H9 (cell line): ENCODE measurements at regions not wholly inside any gene's neighbourhood (a gene's known extent, or its start where the extent isn't known, plus 50 kb on each side); places are given as distances from the start of the nearest gene placed in this dataset.

Experiments used
- DNase-seq: peaks from one replicate; pipeline ENCODE4 v3.0.0-alpha.2; 2017
- H2AFZ ChIP-seq: one replicate; pipeline ENCODE4 v1.6.1; 2013; ENCODE audit warnings: mild to moderate bottlenecking, low read length, control low read depth, moderate library complexity
- H2AK5ac ChIP-seq: 2 replicates; pipeline ENCODE4 v1.6.1; 2013; ENCODE audit warnings: low read length, control low read depth, mixed read lengths; ENCODE audit not compliant: insufficient read length
- H2BK120ac ChIP-seq: one replicate; pipeline ENCODE4 v1.6.1; 2013; ENCODE audit warnings: low read depth, mild to moderate bottlenecking, low read length, control low read depth, inconsistent platforms; ENCODE audit not compliant: poor library complexity, severe bottlenecking
- H2BK12ac ChIP-seq: 2 replicates; pipeline ENCODE4 v1.6.1; 2013; ENCODE audit warnings: low read length, control low read depth, mixed read lengths, low read depth; ENCODE audit not compliant: insufficient read length
- H2BK15ac ChIP-seq: 2 replicates; pipeline ENCODE4 v1.6.1; 2013; ENCODE audit warnings: low read depth, low read length, control low read depth
- H2BK20ac ChIP-seq: one replicate; pipeline ENCODE4 v1.6.1; 2013; ENCODE audit warnings: low read depth, mild to moderate bottlenecking, low read length, control low read depth, inconsistent platforms; ENCODE audit not compliant: poor library complexity, severe bottlenecking
- H2BK5ac ChIP-seq: 2 replicates; pipeline ENCODE4 v1.6.1; 2013; ENCODE audit warnings: low read length, control low read depth, mixed read lengths; ENCODE audit not compliant: insufficient read length
- H3K14ac ChIP-seq: 2 replicates; pipeline ENCODE4 v1.6.1; 2013; ENCODE audit warnings: low read length, control low read depth; ENCODE audit not compliant: insufficient read depth
- H3K18ac ChIP-seq: 2 replicates; pipeline ENCODE4 v1.6.1; 2013; ENCODE audit warnings: low read depth, mild to moderate bottlenecking, mixed read lengths, low read length, control low read depth; ENCODE audit not compliant: insufficient read length
- H3K23ac ChIP-seq: 2 replicates; pipeline ENCODE4 v1.6.1; 2013; ENCODE audit warnings: low read length, control low read depth, mixed read lengths, low read depth; ENCODE audit not compliant: insufficient read length
- H3K23me2 ChIP-seq: 2 replicates; pipeline ENCODE4 v1.6.1; 2013; ENCODE audit warnings: low read depth, mild to moderate bottlenecking, mixed read lengths, low read length, control low read depth; ENCODE audit not compliant: insufficient read length, poor library complexity, severe bottlenecking
- H3K27ac ChIP-seq: 2 replicates; pipeline ENCODE4 v1.5.1; 2013; ENCODE audit warnings: low read length, control low read depth, mixed read lengths, low read depth; ENCODE audit not compliant: insufficient read length
- H3K27me3 ChIP-seq: 2 replicates; pipeline ENCODE4 v1.6.1; 2013; ENCODE audit warnings: low read length, control low read depth, inconsistent platforms; ENCODE audit not compliant: insufficient read depth
- H3K4ac ChIP-seq: 2 replicates; pipeline ENCODE4 v1.6.1; 2013; ENCODE audit warnings: low read depth, mild to moderate bottlenecking, control low read depth, inconsistent platforms, low read length, moderate library complexity
- H3K4me1 ChIP-seq: 2 replicates; pipeline ENCODE4 v1.6.1; 2013; ENCODE audit warnings: low read length, control low read depth, inconsistent platforms; ENCODE audit not compliant: insufficient read depth
- H3K4me2 ChIP-seq: 2 replicates; pipeline ENCODE4 v1.6.1; 2013; ENCODE audit warnings: low read length, control low read depth, mixed read lengths; ENCODE audit not compliant: insufficient read length, insufficient read depth
- H3K56ac ChIP-seq: 2 replicates; pipeline ENCODE4 v1.6.1; 2013; ENCODE audit warnings: low read depth, mild to moderate bottlenecking, mixed read lengths, low read length, control low read depth; ENCODE audit not compliant: insufficient read length
- H3K79me1 ChIP-seq: 2 replicates; pipeline ENCODE4 v1.6.1; 2013; ENCODE audit warnings: low read depth, mild to moderate bottlenecking, moderate library complexity, low read length, control low read depth, inconsistent platforms; ENCODE audit not compliant: insufficient read depth, poor library complexity, severe bottlenecking
- H3K79me2 ChIP-seq: 2 replicates; pipeline ENCODE4 v1.6.1; 2013; ENCODE audit warnings: low read length, control low read depth, inconsistent platforms; ENCODE audit not compliant: insufficient read depth
- H3K9ac ChIP-seq: 2 replicates; pipeline ENCODE4 v1.6.1; 2013; ENCODE audit warnings: low read length, control low read depth, mixed read lengths; ENCODE audit not compliant: insufficient read length; ENCODE audit errors: extremely low read depth
- H3K9me3 ChIP-seq: one replicate; pipeline ENCODE4 v1.6.1; 2013; ENCODE audit warnings: low read depth, low read length, inconsistent platforms; ENCODE audit not compliant: control insufficient read depth
- H3T11ph ChIP-seq: one replicate; pipeline ENCODE4 v1.6.1; 2013; ENCODE audit warnings: mild to moderate bottlenecking, low read length, control low read depth, inconsistent platforms
- H4K20me1 ChIP-seq: one replicate; pipeline ENCODE4 v1.6.1; 2013; ENCODE audit not compliant: control insufficient read depth, insufficient read length, insufficient read depth
- H4K5ac ChIP-seq: 2 replicates; pipeline ENCODE4 v1.6.1; 2013; ENCODE audit warnings: low read depth, mild to moderate bottlenecking, mixed read lengths, low read length, control low read depth; ENCODE audit not compliant: insufficient read length
- H4K8ac ChIP-seq: replicated peaks from 2 replicates; pipeline ENCODE4 v1.6.1; 2013; ENCODE audit warnings: low read length, control low read depth, mixed read lengths, low read depth; ENCODE audit not compliant: insufficient read length
- H4K91ac ChIP-seq: 2 replicates; pipeline ENCODE4 v1.6.1; 2013; ENCODE audit warnings: low read depth, mild to moderate bottlenecking, moderate library complexity, mixed read lengths, low read length, control low read depth; ENCODE audit not compliant: insufficient read length
- H3K27ac Mint-ChIP-seq, 3 experiments: 2 replicates in 2 of 3; 3 replicates in 1 of 3; pipeline ENCODE4 v1.8.0; 2020 to 2021; ENCODE audit warnings: mixed read lengths in 3 of 3, mild to moderate bottlenecking in 1 of 3, moderate library complexity in 1 of 3
- H3K27me3 Mint-ChIP-seq: 2 replicates; pipeline ENCODE4 v1.8.0; 2021; ENCODE audit warnings: low read depth, mild to moderate bottlenecking, moderate library complexity, mixed read lengths
- H3K36me3 Mint-ChIP-seq, 3 experiments: 2 replicates in 2 of 3; 3 replicates in 1 of 3; pipeline ENCODE4 v1.8.0; 2020 to 2021; ENCODE audit warnings: low read depth in 3 of 3, mixed read lengths in 3 of 3; ENCODE audit not compliant: insufficient read depth in 1 of 3
- H3K4me1 Mint-ChIP-seq, 2 experiments: 2 replicates each; pipeline ENCODE4 v1.8.0; 2020; ENCODE audit warnings: mixed read lengths in 2 of 2
- H3K4me3 Mint-ChIP-seq, 2 experiments: 2 replicates in 1 of 2; 3 replicates in 1 of 2; pipeline ENCODE4 v1.8.0; 2020 to 2021; ENCODE audit warnings: mild to moderate bottlenecking in 2 of 2, mixed read lengths in 2 of 2, moderate library complexity in 1 of 2
- H3K9me3 Mint-ChIP-seq, 2 experiments: 2 replicates in 1 of 2; 3 replicates in 1 of 2; pipeline ENCODE4 v1.8.0; 2020; ENCODE audit warnings: mild to moderate bottlenecking in 2 of 2, mixed read lengths in 2 of 2, moderate library complexity in 1 of 2
- WGBS: extraction: QIAGEN DNeasy Blood & Tissue Kit; methylation state at CpG from one replicate; pipeline ENCODE4 v1.1.7; 2013; ENCODE audit warnings: missing lambda C conversion rate, low lambda C conversion rate, mixed read lengths; ENCODE audit not compliant: insufficient read length; ENCODE audit errors: extremely low coverage; 5-methylcytosine and 5-hydroxymethylcytosine counted together
- TF ChIP-seq, protein P1 (sequence below): fragments of 200-600 bp; sonication (generic); conservative IDR thresholded peaks from 3 replicates; pipeline ENCODE4 v1.8.0; 2021; ENCODE audit warnings: antibody characterized with exemption, mild to moderate bottlenecking

DNA sequence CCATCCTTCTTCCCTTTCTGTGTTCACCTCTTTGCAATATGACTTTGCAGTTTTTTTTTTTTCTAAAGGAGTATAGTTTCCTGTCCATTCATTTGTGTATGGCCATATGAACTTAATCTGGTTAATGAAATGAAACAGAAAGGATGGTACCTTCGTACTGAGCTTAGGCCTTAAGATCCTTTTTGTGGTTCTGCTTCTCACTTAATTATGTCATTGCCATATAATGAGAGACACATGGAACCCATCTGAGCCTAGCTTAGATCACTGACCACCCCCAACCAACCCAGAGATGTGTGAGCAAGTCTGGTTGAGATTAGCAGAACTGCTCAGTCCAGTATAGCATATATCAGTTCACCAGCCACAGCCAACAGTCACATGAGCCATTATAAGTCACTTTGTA, 1179.6 kb downstream of the HACE1 start:
- Histone ChIP-seq H3K27ac (no peak overlapping the region), H2AK5ac (no peak overlapping the region), H3K56ac (no peak overlapping the region), H3K79me2 (no peaks in the 10 kb centered on the region), H3K14ac (no peak overlapping the region), H4K20me1 (no peaks in the 10 kb centered on the region), H3K9ac (no peak overlapping the region), H4K8ac (no peak overlapping the region), H2BK15ac (no peak overlapping the region), H3K4me1 (no peaks in the 10 kb centered on the region), H2BK5ac (no peak overlapping the region), H3K4me2 (no peak overlapping the region), H3K9me3 (no peaks in the 10 kb centered on the region), H4K91ac (no peak overlapping the region), H3K23me2 (no peaks in the 10 kb centered on the region), H3K27me3 (no peaks in the 10 kb centered on the region), H4K5ac (no peak overlapping the region), H3K4ac (no peak overlapping the region), H3T11ph (no peak overlapping the region), H3K23ac (no peak overlapping the region), H3K79me1 (no peaks in the 10 kb centered on the region), H2BK12ac (no peak overlapping the region), H2BK20ac (no peak overlapping the region), H2AFZ (no peak overlapping the region), H3K18ac (no peak overlapping the region), H2BK120ac (no peak overlapping the region)
- 0 out of 7 replicates have a peak overlapping the region, but pooled peaks of 1 of the 3 experiments have one; percentile 29 for H3K27ac Mint-ChIP-seq
- no peak for DNase-seq
- peaks cover 2 to 10% (median 4%) of the 10 kb centered on the region in 3 experiments; a peak in 2 of 7 replicates for H3K36me3 Mint-ChIP-seq
- no peaks in the 10 kb centered on the region for H3K4me1 Mint-ChIP-seq
- no peak overlapping the region for H3K4me3 Mint-ChIP-seq
- peaks cover 9 to 16% of the 10 kb centered on the region in 2 experiments for H3K9me3 Mint-ChIP-seq
- TF ChIP-seq, protein P1, sequence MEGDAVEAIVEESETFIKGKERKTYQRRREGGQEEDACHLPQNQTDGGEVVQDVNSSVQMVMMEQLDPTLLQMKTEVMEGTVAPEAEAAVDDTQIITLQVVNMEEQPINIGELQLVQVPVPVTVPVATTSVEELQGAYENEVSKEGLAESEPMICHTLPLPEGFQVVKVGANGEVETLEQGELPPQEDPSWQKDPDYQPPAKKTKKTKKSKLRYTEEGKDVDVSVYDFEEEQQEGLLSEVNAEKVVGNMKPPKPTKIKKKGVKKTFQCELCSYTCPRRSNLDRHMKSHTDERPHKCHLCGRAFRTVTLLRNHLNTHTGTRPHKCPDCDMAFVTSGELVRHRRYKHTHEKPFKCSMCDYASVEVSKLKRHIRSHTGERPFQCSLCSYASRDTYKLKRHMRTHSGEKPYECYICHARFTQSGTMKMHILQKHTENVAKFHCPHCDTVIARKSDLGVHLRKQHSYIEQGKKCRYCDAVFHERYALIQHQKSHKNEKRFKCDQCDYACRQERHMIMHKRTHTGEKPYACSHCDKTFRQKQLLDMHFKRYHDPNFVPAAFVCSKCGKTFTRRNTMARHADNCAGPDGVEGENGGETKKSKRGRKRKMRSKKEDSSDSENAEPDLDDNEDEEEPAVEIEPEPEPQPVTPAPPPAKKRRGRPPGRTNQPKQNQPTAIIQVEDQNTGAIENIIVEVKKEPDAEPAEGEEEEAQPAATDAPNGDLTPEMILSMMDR, result no peak
- H3K27me3 Mint-ChIP-seq, result no peaks in the 10 kb centered on the region
- no CpG with 5 or more reads among the region's 1 CpG for WGBS
